ENCODE measurements at regions not wholly inside any gene's neighbourhood (a gene's known extent, or its start where the extent isn't known, plus 50 kb on each side); places are given as distances from the start of the nearest gene placed in this dataset.

DNA sequence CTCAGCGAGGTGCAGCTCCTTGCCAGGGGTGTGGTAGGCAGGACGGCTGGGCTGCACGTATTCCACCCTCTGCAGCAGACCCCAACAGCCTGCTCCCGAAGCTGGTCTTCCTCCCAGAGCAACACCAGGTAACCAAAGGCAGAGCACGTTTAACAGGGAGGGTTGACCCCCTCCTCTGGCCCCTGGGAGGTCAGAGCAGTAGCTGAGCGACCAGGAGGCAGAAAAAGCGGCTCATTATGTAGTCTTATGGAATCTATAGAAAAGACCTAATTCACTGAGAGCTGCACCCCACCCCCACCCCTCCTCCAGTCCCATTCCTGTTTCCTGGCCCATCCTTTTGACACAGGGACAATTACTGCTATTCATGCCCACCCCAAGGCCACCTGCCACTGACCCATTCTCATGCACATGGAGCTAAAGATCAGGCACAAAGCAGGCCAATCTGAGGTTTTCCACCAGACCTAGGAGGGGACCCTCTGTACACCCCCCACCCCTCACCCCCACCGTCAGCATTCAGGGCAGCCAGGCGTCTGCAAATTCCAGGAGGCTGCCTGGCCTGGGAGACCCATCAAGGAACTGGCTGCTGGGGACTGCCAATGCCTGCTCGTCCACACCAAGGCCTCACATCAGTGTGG is 60.9 kb upstream of the FZD7 start:
- DNase-seq (ENCODE audit: extremely low read depth in 1 of 4, low spot score in 3 of 4) (no peak), FAIRE-seq (no peak), ATAC-seq (no peak)
- Histone ChIP-seq H3K4me1 (replicated peaks in 1 of 2; ENCODE audit: control insufficient read depth in 2 of 2, insufficient read depth in 2 of 2, low read length in 2 of 2) (no peaks in the 10 kb centered on the region), H3K4me3 (no peak overlapping the region), H3K36me3 (ENCODE audit: control insufficient read depth, insufficient read depth, low read length) (no peaks in the 10 kb centered on the region), H3K9ac (ENCODE audit: insufficient read depth in 1 of 2, low read depth in 2 of 2, low read length in 2 of 2) (no peak overlapping the region), H3K9me3 (replicated peaks; ENCODE audit: control insufficient read depth, insufficient read depth, low read depth, low read length) (no peaks in the 10 kb centered on the region), H3K9me1 (ENCODE audit: control insufficient read depth, insufficient read depth, low read length) (no peaks in the 10 kb centered on the region), H3K27me3 (ENCODE audit: control insufficient read depth in 2 of 2, insufficient read depth in 2 of 2, low read length in 2 of 2) (peaks cover 17 to 49% of the 10 kb centered on the region in 2 experiments), H4K20me1 (replicated peaks; ENCODE audit: control insufficient read depth, insufficient read depth, low read length) (no peaks in the 10 kb centered on the region), H3K27ac (ENCODE audit: extremely low read depth, low read depth, low read length) (no peak overlapping the region), H3K4me2 (ENCODE audit: insufficient read depth, low read length) (no peak overlapping the region), H3K79me2 (ENCODE audit: control insufficient read depth, insufficient read depth, low read length) (no peaks in the 10 kb centered on the region), H2AFZ (ENCODE audit: low read depth, low read length) (no peak overlapping the region)
- intact Hi-C loops (cut with micrococcal nuclease) = no loop called here
- CTCF ChIA-PET (ENCODE audit: low intra/inter-chr PET ratio) = no interaction called here
- no TSS peak for BruUV-seq (replicated peaks)
- WGBS (ENCODE audit: insufficient coverage, low coverage, missing lambda C conversion rate) = 0% methylated on average over 7 of the region's 10 CpGs
- POLR2A ChIA-PET = interaction anchor here (0.6 kb wide), 2 partner anchors 10 to 192 kb away, joined by 4 read pairs; partner anchors contain the start of gene ALS2
- TF ChIP-seq HOXB6 (CRISPR knock-in tag; IDR thresholded peaks at IDR 0.05; ENCODE audit: borderline replicate concordance) (no peak), ZNF551 (CRISPR knock-in tag; IDR thresholded peaks at IDR 0.05) (no peak), TBL1XR1 (IDR thresholded peaks at IDR 0.05; ENCODE audit: low read length in 2 of 2) (no peak), POLR2B (IDR thresholded peaks at IDR 0.05; ENCODE audit: low read depth, partially characterized antibody) (no peak), PHB2 (IDR thresholded peaks at IDR 0.05; ENCODE audit: low read depth) (no peak), BCOR (IDR thresholded peaks at IDR 0.05) (no peak)
- TF ChIP-seq, protein P1, sequence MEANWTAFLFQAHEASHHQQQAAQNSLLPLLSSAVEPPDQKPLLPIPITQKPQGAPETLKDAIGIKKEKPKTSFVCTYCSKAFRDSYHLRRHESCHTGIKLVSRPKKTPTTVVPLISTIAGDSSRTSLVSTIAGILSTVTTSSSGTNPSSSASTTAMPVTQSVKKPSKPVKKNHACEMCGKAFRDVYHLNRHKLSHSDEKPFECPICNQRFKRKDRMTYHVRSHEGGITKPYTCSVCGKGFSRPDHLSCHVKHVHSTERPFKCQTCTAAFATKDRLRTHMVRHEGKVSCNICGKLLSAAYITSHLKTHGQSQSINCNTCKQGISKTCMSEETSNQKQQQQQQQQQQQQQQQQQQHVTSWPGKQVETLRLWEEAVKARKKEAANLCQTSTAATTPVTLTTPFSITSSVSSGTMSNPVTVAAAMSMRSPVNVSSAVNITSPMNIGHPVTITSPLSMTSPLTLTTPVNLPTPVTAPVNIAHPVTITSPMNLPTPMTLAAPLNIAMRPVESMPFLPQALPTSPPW (CRISPR knock-in tag; IDR thresholded peaks at IDR 0.05) = no peak
- in situ Hi-C loops (cut with MboI) = no loop called here

Data from K562 (cell line).